K562 (cell line): ENCODE measurements at regions not wholly inside any gene's neighbourhood (a gene's known extent, or its start where the extent isn't known, plus 50 kb on each side); places are given as distances from the start of the nearest gene placed in this dataset.

Experiments used
- CREB1 ChIP-seq, 2 experiments: sonication (generic) in 1 of 2; formaldehyde crosslinking in 1 of 2; IDR thresholded peaks; 2 replicates each; pipeline versions ENCODE4 v1.6.1 to v1.8.0; 2012 to 2022; ENCODE audit warnings: inconsistent platforms in 1 of 2, mild to moderate bottlenecking in 1 of 2, missing genetic modification reagents in 1 of 2, moderate library complexity in 1 of 2
- EZH2 ChIP-seq: IDR thresholded peaks from 2 replicates; pipeline ENCODE4 v1.6.1; 2012; ENCODE audit warnings: low read depth, mild to moderate bottlenecking, inconsistent platforms, low read length, borderline replicate concordance
- GATAD2A ChIP-seq: fragments of 450-650 bp; IDR thresholded peaks from 2 replicates; pipeline ENCODE4 v1.6.1; 2017
- RAD21 ChIP-seq, 2 experiments: fragments of 250-450 bp in 1 of 2; fragments of 450-650 bp in 1 of 2; sonication (Bioruptor Pico) in 1 of 2; formaldehyde crosslinking in 1 of 2; IDR thresholded peaks in 1 of 2; conservative IDR thresholded peaks in 1 of 2; 2 replicates each; pipeline versions ENCODE4 v1.4.0 to v1.8.0; 2020 to 2022; ENCODE audit warnings: mild to moderate bottlenecking in 2 of 2, moderate library complexity in 1 of 2
- XRCC4 ChIP-seq: IDR thresholded peaks from one replicate; pipeline ENCODE4 v1.6.1; 2011; ENCODE audit not compliant: insufficient read depth, insufficient read length; ENCODE audit errors: extremely low read depth
- ZNF121 ChIP-seq: sonication (generic); formaldehyde crosslinking; conservative IDR thresholded peaks from 2 replicates; pipeline ENCODE4 v1.8.0; 2022; ENCODE audit warnings: missing genetic modification reagents
- TF ChIP-seq, protein P1 (sequence below): conservative IDR thresholded peaks from 2 replicates; pipeline ENCODE4 v1.6.1; 2011; ENCODE audit warnings: low read depth, mild to moderate bottlenecking, low read length; ENCODE audit not compliant: control insufficient read depth
- TF ChIP-seq, protein P2 (sequence below), 3 experiments: IDR thresholded peaks in 2 of 3; conservative IDR thresholded peaks in 1 of 3; 2 replicates each; pipeline ENCODE4 v1.5.1; 2011 to 2012; ENCODE audit warnings: low read length in 3 of 3, mild to moderate bottlenecking in 3 of 3, control low read depth in 2 of 3, improper control_type of control experiment in 1 of 3, inconsistent platforms in 1 of 3, low read depth in 1 of 3, mixed read lengths in 1 of 3, moderate library complexity in 1 of 3; ENCODE audit not compliant: insufficient read depth in 2 of 3

DNA sequence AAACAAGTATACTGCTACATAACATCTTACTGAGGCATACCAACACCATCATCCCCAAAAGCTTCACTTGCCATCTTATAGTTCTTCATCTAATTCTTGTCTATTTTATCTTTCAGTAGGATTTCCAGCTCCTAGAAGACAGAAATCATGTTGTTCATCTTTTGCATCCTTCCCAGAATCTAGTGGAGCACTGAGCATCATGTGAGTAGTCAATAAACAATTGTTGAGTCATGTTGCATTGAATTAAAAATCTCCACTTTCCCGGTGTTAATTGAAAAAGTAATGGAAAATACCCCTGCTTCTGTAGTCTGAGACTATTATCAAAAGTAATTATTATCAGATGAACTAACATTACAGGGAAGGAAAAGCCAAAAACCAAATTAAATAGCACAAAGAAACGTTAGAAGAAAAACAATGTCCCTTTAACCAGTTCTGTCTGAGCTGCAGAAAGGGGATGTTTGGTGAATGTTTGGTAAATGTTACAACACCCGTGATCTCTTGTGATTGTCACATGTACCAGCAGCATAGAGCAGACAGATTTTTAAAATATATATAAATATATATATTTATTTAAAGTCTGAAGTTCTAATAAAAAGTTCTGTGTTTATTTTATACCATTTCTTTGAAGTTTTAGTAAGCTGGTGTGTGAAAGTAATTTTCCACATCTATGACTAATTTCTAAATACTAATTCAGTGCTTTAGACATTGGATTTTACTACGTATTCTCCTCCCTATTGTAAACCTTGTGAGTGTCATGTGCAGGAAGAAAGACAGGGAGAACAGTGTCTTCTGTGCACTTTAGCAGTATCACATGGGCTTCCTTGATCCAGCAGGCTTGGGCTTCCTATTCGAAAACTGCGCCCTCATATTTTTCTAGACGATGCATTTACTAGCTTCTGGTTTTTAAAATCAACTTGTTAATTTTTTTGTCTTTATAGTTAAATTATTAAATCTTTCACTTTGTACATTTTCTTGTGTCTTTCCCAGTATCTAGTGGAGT lies 85.6 kb downstream of the RAP2B start:
- no peak for TF ChIP-seq RAD21 (CRISPR knock-in tag; conservative IDR thresholded peaks at IDR 0.05 in 1 of 2, IDR thresholded peaks at IDR 0.05 in 1 of 2)
- no peak for TF ChIP-seq XRCC4
- TF ChIP-seq EZH2, result no peak
- no peak for TF ChIP-seq ZNF121 (CRISPR knock-in tag)
- TF ChIP-seq, protein P1, sequence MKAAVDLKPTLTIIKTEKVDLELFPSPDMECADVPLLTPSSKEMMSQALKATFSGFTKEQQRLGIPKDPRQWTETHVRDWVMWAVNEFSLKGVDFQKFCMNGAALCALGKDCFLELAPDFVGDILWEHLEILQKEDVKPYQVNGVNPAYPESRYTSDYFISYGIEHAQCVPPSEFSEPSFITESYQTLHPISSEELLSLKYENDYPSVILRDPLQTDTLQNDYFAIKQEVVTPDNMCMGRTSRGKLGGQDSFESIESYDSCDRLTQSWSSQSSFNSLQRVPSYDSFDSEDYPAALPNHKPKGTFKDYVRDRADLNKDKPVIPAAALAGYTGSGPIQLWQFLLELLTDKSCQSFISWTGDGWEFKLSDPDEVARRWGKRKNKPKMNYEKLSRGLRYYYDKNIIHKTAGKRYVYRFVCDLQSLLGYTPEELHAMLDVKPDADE, result no peak
- TF ChIP-seq, protein P2, sequence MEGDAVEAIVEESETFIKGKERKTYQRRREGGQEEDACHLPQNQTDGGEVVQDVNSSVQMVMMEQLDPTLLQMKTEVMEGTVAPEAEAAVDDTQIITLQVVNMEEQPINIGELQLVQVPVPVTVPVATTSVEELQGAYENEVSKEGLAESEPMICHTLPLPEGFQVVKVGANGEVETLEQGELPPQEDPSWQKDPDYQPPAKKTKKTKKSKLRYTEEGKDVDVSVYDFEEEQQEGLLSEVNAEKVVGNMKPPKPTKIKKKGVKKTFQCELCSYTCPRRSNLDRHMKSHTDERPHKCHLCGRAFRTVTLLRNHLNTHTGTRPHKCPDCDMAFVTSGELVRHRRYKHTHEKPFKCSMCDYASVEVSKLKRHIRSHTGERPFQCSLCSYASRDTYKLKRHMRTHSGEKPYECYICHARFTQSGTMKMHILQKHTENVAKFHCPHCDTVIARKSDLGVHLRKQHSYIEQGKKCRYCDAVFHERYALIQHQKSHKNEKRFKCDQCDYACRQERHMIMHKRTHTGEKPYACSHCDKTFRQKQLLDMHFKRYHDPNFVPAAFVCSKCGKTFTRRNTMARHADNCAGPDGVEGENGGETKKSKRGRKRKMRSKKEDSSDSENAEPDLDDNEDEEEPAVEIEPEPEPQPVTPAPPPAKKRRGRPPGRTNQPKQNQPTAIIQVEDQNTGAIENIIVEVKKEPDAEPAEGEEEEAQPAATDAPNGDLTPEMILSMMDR (IDR thresholded peaks at IDR 0.05 in 2 of 3, conservative IDR thresholded peaks at IDR 0.05 in 1 of 3; ENCODE audit: insufficient read depth in 2 of 3, low read depth in 1 of 3, low read length in 3 of 3), result no peak
- TF ChIP-seq CREB1 (IDR thresholded peaks at IDR 0.05), result no peak
- no peak for TF ChIP-seq CREB1 (CRISPR knock-in tag; IDR thresholded peaks at IDR 0.05)
- TF ChIP-seq GATAD2A, result no peak
